ENCODE measurements at regions not wholly inside any gene's neighbourhood (a gene's known extent, or its start where the extent isn't known, plus 50 kb on each side); places are given as distances from the start of the nearest gene placed in this dataset.

- H3K4me3 ChIP-seq (replicated peaks in 1 of 4; ENCODE audit: control extremely low read depth in 1 of 4, insufficient read depth in 1 of 4, low read depth in 3 of 4, low read length in 4 of 4) = no peak overlapping the region
- H3K27me3 ChIP-seq (ENCODE audit: control insufficient read depth, insufficient read depth, low read length) = no peaks in the 10 kb centered on the region
- H3K27ac ChIP-seq (ENCODE audit: insufficient read depth, low read length) = no peak overlapping the region
- no peaks in the 10 kb centered on the region for H4K20me1 ChIP-seq (ENCODE audit: control insufficient read depth, extremely low read depth, insufficient read depth, low read length)
- DNase-seq (ENCODE audit: low read depth in 2 of 2) = peak in 1 of 2 donors; percentile 72
- no peak overlapping the region for H2AFZ ChIP-seq (ENCODE audit: low read length)
- no peak for TF ChIP-seq CTCF (conservative IDR thresholded peaks at IDR 0.05 in 1 of 2, IDR thresholded peaks at IDR 0.05 in 1 of 2; ENCODE audit: low read depth in 1 of 2, low read length in 2 of 2)
- TF ChIP-seq EZH2 (IDR thresholded peaks at IDR 0.05; ENCODE audit: low read length, missing control alignments) = no peak
- H3K9ac ChIP-seq (ENCODE audit: insufficient read depth, low read length) = no peak overlapping the region
- no peaks in the 10 kb centered on the region for H3K79me2 ChIP-seq (ENCODE audit: control insufficient read depth, insufficient read depth, low read length)
- H3K36me3 ChIP-seq (ENCODE audit: control insufficient read depth, insufficient read depth, low read length) = no peaks in the 10 kb centered on the region
- peaks cover 10% of the 10 kb centered on the region for H3K4me1 ChIP-seq (ENCODE audit: control insufficient read depth, extremely low read depth, insufficient read depth, low read length)
- H3K4me2 ChIP-seq (ENCODE audit: extremely low read depth, insufficient read depth, low read length) = peak overlapping the region; percentile 4
- H3K9me3 ChIP-seq (ENCODE audit: control insufficient read depth, insufficient read depth, low read depth, low read length) = no peaks in the 10 kb centered on the region
Observed at GRCh38 chr17:65389426-65389825, 172.0 kb downstream of the AXIN2 start.

DNA sequence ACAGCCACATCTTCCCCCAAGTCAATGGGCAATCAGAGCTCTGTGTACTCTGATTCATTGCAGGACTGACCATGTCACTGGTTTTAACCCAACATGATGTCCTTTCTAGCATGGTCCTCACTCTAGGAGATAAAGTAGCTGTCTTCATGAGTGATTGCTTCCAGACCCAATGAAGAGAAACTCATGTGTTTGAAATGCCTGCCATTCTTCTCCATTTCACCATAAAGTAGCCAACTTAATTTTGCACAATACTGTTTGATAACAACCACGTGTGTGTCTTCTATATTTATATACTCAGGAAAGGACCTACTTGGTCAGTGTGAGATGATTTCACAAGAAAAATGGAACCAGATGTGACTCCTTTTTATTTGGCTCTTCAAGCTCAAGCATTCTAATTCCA, 172.5 kb downstream of the AXIN2 start:
- Histone ChIP-seq H3K9ac (ENCODE audit: insufficient read depth, low read length) (no peak overlapping the region), H4K20me1 (ENCODE audit: control insufficient read depth, extremely low read depth, insufficient read depth, low read length) (no peaks in the 10 kb centered on the region), H3K4me1 (ENCODE audit: control insufficient read depth, extremely low read depth, insufficient read depth, low read length) (peaks cover 10% of the 10 kb centered on the region), H3K27ac (ENCODE audit: insufficient read depth, low read length) (no peak overlapping the region), H3K79me2 (ENCODE audit: control insufficient read depth, insufficient read depth, low read length) (no peaks in the 10 kb centered on the region), H3K4me3 (replicated peaks in 1 of 4; ENCODE audit: control extremely low read depth in 1 of 4, insufficient read depth in 1 of 4, low read depth in 3 of 4, low read length in 4 of 4) (no peak overlapping the region), H3K36me3 (ENCODE audit: control insufficient read depth, insufficient read depth, low read length) (no peaks in the 10 kb centered on the region), H3K4me2 (ENCODE audit: extremely low read depth, insufficient read depth, low read length) (no peak overlapping the region), H3K9me3 (ENCODE audit: control insufficient read depth, insufficient read depth, low read depth, low read length) (no peaks in the 10 kb centered on the region), H3K27me3 (ENCODE audit: control insufficient read depth, insufficient read depth, low read length) (no peaks in the 10 kb centered on the region), H2AFZ (ENCODE audit: low read length) (no peak overlapping the region)
- TF ChIP-seq EZH2 (IDR thresholded peaks at IDR 0.05; ENCODE audit: low read length, missing control alignments) = no peak
- DNase-seq (ENCODE audit: low read depth in 2 of 2) = no peak

DNA sequence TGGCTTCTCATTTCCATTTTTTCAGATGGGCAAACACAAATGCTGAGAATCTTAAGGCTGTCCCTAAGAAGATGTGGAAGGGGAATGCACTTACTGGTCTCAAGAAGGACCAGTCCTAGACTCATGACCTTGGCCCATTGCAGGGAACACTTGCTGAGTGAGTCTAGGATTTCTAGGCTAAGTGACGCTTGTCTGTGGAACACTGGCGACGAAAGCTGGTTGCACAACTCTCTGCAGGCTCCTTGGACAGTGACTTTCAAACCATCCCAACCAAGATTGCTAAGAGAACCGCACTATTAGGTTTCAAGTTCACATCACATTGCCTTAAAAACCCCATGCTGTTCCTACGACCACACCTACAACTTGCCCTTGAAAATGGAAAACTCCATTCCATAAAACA, 174.1 kb downstream of the AXIN2 start:
- no peak overlapping the region for H3K4me2 ChIP-seq (ENCODE audit: extremely low read depth, insufficient read depth, low read length)
- no peak overlapping the region for H2AFZ ChIP-seq (ENCODE audit: low read length)
- no peak overlapping the region for H3K4me3 ChIP-seq (replicated peaks in 1 of 4; ENCODE audit: control extremely low read depth in 1 of 4, insufficient read depth in 1 of 4, low read depth in 3 of 4, low read length in 4 of 4)
- H3K9ac ChIP-seq (ENCODE audit: insufficient read depth, low read length) = no peak overlapping the region
- no peaks in the 10 kb centered on the region for H3K27me3 ChIP-seq (ENCODE audit: control insufficient read depth, insufficient read depth, low read length)
- no peaks in the 10 kb centered on the region for H3K79me2 ChIP-seq (ENCODE audit: control insufficient read depth, insufficient read depth, low read length)
- H3K27ac ChIP-seq (ENCODE audit: insufficient read depth, low read length) = no peak overlapping the region
- TF ChIP-seq EZH2 (IDR thresholded peaks at IDR 0.05; ENCODE audit: low read length, missing control alignments) (no peak), CTCF (conservative IDR thresholded peaks at IDR 0.05 in 1 of 2, IDR thresholded peaks at IDR 0.05 in 1 of 2; ENCODE audit: low read depth in 1 of 2, low read length in 2 of 2) (no peak)
- no peaks in the 10 kb centered on the region for H3K9me3 ChIP-seq (ENCODE audit: control insufficient read depth, insufficient read depth, low read depth, low read length)
- peaks cover 10% of the 10 kb centered on the region for H3K4me1 ChIP-seq (ENCODE audit: control insufficient read depth, extremely low read depth, insufficient read depth, low read length)
- H4K20me1 ChIP-seq (ENCODE audit: control insufficient read depth, extremely low read depth, insufficient read depth, low read length) = no peaks in the 10 kb centered on the region
- DNase-seq (ENCODE audit: low read depth in 2 of 2) = no peak
- no peaks in the 10 kb centered on the region for H3K36me3 ChIP-seq (ENCODE audit: control insufficient read depth, insufficient read depth, low read length)

Data from fibroblast of lung (primary cell).